Mesendoderm (in vitro differentiated cells): ENCODE measurements at regions not wholly inside any gene's neighbourhood (a gene's known extent, or its start where the extent isn't known, plus 50 kb on each side); places are given as distances from the start of the nearest gene placed in this dataset.

ENCODE experiments used
- DNase-seq: peaks from one replicate; pipeline ENCODE4 v3.0.0; 2013
- H2AK5ac ChIP-seq: 2 replicates; pipeline ENCODE4 v1.6.1; 2013; ENCODE audit warnings: low read length, inconsistent platforms
- H2BK120ac ChIP-seq: 2 replicates; pipeline ENCODE4 v1.6.1; 2013; ENCODE audit warnings: low read depth, mild to moderate bottlenecking, low read length, moderate library complexity, mixed read lengths
- H2BK15ac ChIP-seq: replicated peaks from 2 replicates; pipeline ENCODE4 v1.6.1; 2013; ENCODE audit warnings: low read depth, mild to moderate bottlenecking, moderate library complexity
- H2BK5ac ChIP-seq: 2 replicates; pipeline ENCODE4 v1.6.1; 2013; ENCODE audit warnings: low read length, inconsistent platforms
- H3K18ac ChIP-seq: 2 replicates; pipeline ENCODE4 v1.6.1; 2013; ENCODE audit warnings: mild to moderate bottlenecking, low read length, mixed read lengths
- H3K23ac ChIP-seq: one replicate; pipeline ENCODE4 v1.6.1; 2013; ENCODE audit warnings: low read length
- H3K27ac ChIP-seq: 2 replicates; pipeline ENCODE4 v1.5.1; 2013; ENCODE audit warnings: low read depth, mild to moderate bottlenecking, inconsistent platforms, low read length, moderate library complexity
- H3K27me3 ChIP-seq: 2 replicates; pipeline ENCODE4 v1.6.1; 2013; ENCODE audit warnings: low read length, control low read depth, mild to moderate bottlenecking, inconsistent platforms; ENCODE audit not compliant: insufficient read depth, poor library complexity
- H3K36me3 ChIP-seq: 2 replicates; pipeline ENCODE4 v1.6.1; 2013; ENCODE audit warnings: low read length, inconsistent platforms; ENCODE audit not compliant: control insufficient read depth, insufficient read depth
- H3K4ac ChIP-seq: one replicate; pipeline ENCODE4 v1.6.1; 2013; ENCODE audit warnings: low read depth, mild to moderate bottlenecking, low read length, moderate library complexity
- H3K4me1 ChIP-seq: 2 replicates; pipeline ENCODE4 v1.6.1; 2013; ENCODE audit warnings: low read depth, low read length, inconsistent platforms; ENCODE audit not compliant: control insufficient read depth
- H3K4me2 ChIP-seq: 2 replicates; pipeline ENCODE4 v1.6.1; 2013; ENCODE audit warnings: low read length
- H3K4me3 ChIP-seq: 2 replicates; pipeline ENCODE4 v1.5.1; 2013; ENCODE audit warnings: mild to moderate bottlenecking, low read length
- H3K56ac ChIP-seq: one replicate; pipeline ENCODE4 v1.6.1; 2013; ENCODE audit warnings: low read length
- H3K79me1 ChIP-seq: 2 replicates; pipeline ENCODE4 v1.6.1; 2013; ENCODE audit warnings: low read length, inconsistent platforms
- H3K79me2 ChIP-seq: 2 replicates; pipeline ENCODE4 v1.6.1; 2013; ENCODE audit warnings: mild to moderate bottlenecking, low read length; ENCODE audit not compliant: control insufficient read depth, insufficient read depth
- H3K9ac ChIP-seq: 2 replicates; pipeline ENCODE4 v1.6.1; 2013; ENCODE audit warnings: low read length, inconsistent platforms
- H4K5ac ChIP-seq: one replicate; pipeline ENCODE4 v1.6.1; 2013; ENCODE audit warnings: low read length
- H4K8ac ChIP-seq: one replicate; pipeline ENCODE4 v1.6.1; 2013; ENCODE audit warnings: low read depth, mild to moderate bottlenecking, control low read depth, low read length, moderate library complexity
- WGBS: extraction: QIAGEN DNeasy Blood & Tissue Kit; methylation state at CpG from one replicate; pipeline ENCODE4 v1.1.7; 2013; ENCODE audit warnings: low lambda C conversion rate, missing lambda C conversion rate; ENCODE audit not compliant: insufficient coverage; ENCODE audit errors: extremely low coverage; 5-methylcytosine and 5-hydroxymethylcytosine counted together

- Histone ChIP-seq H3K36me3 (no peaks in the 10 kb centered on the region), H4K5ac (no peak overlapping the region), H3K56ac (no peak overlapping the region), H3K4me1 (peaks cover 2% of the 10 kb centered on the region), H2BK5ac (no peak overlapping the region), H2BK15ac (no peak overlapping the region), H3K27ac (no peak overlapping the region), H3K27me3 (no peaks in the 10 kb centered on the region), H3K9ac (no peak overlapping the region), H3K4ac (no peak overlapping the region), H2AK5ac (no peak overlapping the region), H3K23ac (no peak overlapping the region), H4K8ac (no peak overlapping the region), H3K18ac (no peak overlapping the region), H3K4me3 (no peak overlapping the region), H2BK120ac (no peak overlapping the region), H3K4me2 (no peak overlapping the region), H3K79me1 (no peaks in the 10 kb centered on the region), H3K79me2 (no peaks in the 10 kb centered on the region)
- no CpG with 5 or more reads among the region's 3 CpGs for WGBS
- no peak for DNase-seq
These were observed 195.7 kb downstream of the CENPW start for GRCh38 chr6:126535595-126535994.

- Histone ChIP-seq H3K4ac (no peak overlapping the region), H3K79me1 (no peaks in the 10 kb centered on the region), H3K4me3 (no peak overlapping the region), H4K8ac (no peak overlapping the region), H3K23ac (no peak overlapping the region), H2BK120ac (no peak overlapping the region), H2AK5ac (no peak overlapping the region), H3K27me3 (no peaks in the 10 kb centered on the region), H3K36me3 (no peaks in the 10 kb centered on the region), H3K4me2 (no peak overlapping the region), H2BK5ac (no peak overlapping the region), H3K9ac (no peak overlapping the region), H3K27ac (no peak overlapping the region), H3K56ac (no peak overlapping the region), H3K79me2 (no peaks in the 10 kb centered on the region), H3K4me1 (no peaks in the 10 kb centered on the region), H2BK15ac (no peak overlapping the region), H3K18ac (no peak overlapping the region), H4K5ac (no peak overlapping the region)
- WGBS: no CpG with 5 or more reads among the region's 1 CpG
- no peak for DNase-seq
These were observed 197.3 kb downstream of the CENPW start for GRCh38 chr6:126537061-126537816.

- no peak for DNase-seq
- H4K8ac ChIP-seq: no peak overlapping the region
- no peak overlapping the region for H3K18ac ChIP-seq
- H3K36me3 ChIP-seq: no peaks in the 10 kb centered on the region
- no peaks in the 10 kb centered on the region for H3K79me1 ChIP-seq
- H4K5ac ChIP-seq: no peak overlapping the region
- no peak overlapping the region for H3K23ac ChIP-seq
- no peak overlapping the region for H3K56ac ChIP-seq
- no peak overlapping the region for H3K4me3 ChIP-seq
- H3K27ac ChIP-seq: no peak overlapping the region
- H2BK5ac ChIP-seq: no peak overlapping the region
- no peak overlapping the region for H3K4ac ChIP-seq
- no peak overlapping the region for H2BK120ac ChIP-seq
- H3K27me3 ChIP-seq: no peaks in the 10 kb centered on the region
- no peak overlapping the region for H3K9ac ChIP-seq
- no peaks in the 10 kb centered on the region for H3K79me2 ChIP-seq
- no peak overlapping the region for H2AK5ac ChIP-seq
- no peak overlapping the region for H2BK15ac ChIP-seq
- H3K4me1 ChIP-seq: no peaks in the 10 kb centered on the region
- H3K4me2 ChIP-seq: no peak overlapping the region
These were observed 199.1 kb downstream of the CENPW start for GRCh38 chr6:126539022-126539421.

- H3K79me1 ChIP-seq: no peaks in the 10 kb centered on the region
- H2AK5ac ChIP-seq: no peak overlapping the region
- no peak for DNase-seq
- no peak overlapping the region for H3K9ac ChIP-seq
- no peak overlapping the region for H3K56ac ChIP-seq
- no peak overlapping the region for H2BK15ac ChIP-seq
- no peak overlapping the region for H3K27ac ChIP-seq
- no peak overlapping the region for H2BK5ac ChIP-seq
- H3K4me1 ChIP-seq: no peaks in the 10 kb centered on the region
- no peak overlapping the region for H3K18ac ChIP-seq
- H3K79me2 ChIP-seq: no peaks in the 10 kb centered on the region
- H3K23ac ChIP-seq: no peak overlapping the region
- H3K4me2 ChIP-seq: no peak overlapping the region
- H4K5ac ChIP-seq: no peak overlapping the region
- H2BK120ac ChIP-seq: no peak overlapping the region
- no peaks in the 10 kb centered on the region for H3K36me3 ChIP-seq
- no peak overlapping the region for H4K8ac ChIP-seq
- H3K27me3 ChIP-seq: no peaks in the 10 kb centered on the region
- no peak overlapping the region for H3K4me3 ChIP-seq
- no peak overlapping the region for H3K4ac ChIP-seq
These were observed 200.2 kb downstream of the CENPW start for GRCh38 chr6:126540161-126540560.

- WGBS: no CpG with 5 or more reads among the region's 5 CpGs
- no peak overlapping the region for H2BK5ac ChIP-seq
These were observed 202.0 kb downstream of the CENPW start for GRCh38 chr6:126541806-126542491.

More at GRCh38 chr6:126541806-126542491, 202.0 kb downstream of the CENPW start:
- no peaks in the 10 kb centered on the region for H3K79me1 ChIP-seq
- H3K4me1 ChIP-seq: no peaks in the 10 kb centered on the region
- H3K4me2 ChIP-seq: no peak overlapping the region
- H2BK120ac ChIP-seq: no peak overlapping the region
- no peak overlapping the region for H2AK5ac ChIP-seq
- no peak overlapping the region for H3K4ac ChIP-seq
- no peak overlapping the region for H4K5ac ChIP-seq
- H2BK15ac ChIP-seq: no peak overlapping the region
- H3K27ac ChIP-seq: no peak overlapping the region
- no peak for DNase-seq
- H3K56ac ChIP-seq: no peak overlapping the region
- H3K23ac ChIP-seq: no peak overlapping the region
- no peak overlapping the region for H4K8ac ChIP-seq
- H3K27me3 ChIP-seq: no peaks in the 10 kb centered on the region
- no peak overlapping the region for H3K4me3 ChIP-seq
- no peaks in the 10 kb centered on the region for H3K36me3 ChIP-seq
- H3K79me2 ChIP-seq: no peaks in the 10 kb centered on the region
- no peak overlapping the region for H3K9ac ChIP-seq
- H3K18ac ChIP-seq: no peak overlapping the region
